ENCODE measurements at regions not wholly inside any gene's neighbourhood (a gene's known extent, or its start where the extent isn't known, plus 50 kb on each side); places are given as distances from the start of the nearest gene placed in this dataset.

- no peak for TF ChIP-seq ATF5 (CRISPR knock-in tag; IDR thresholded peaks at IDR 0.05; ENCODE audit: low read depth)
- no peak for TF ChIP-seq LBX2 (CRISPR knock-in tag; IDR thresholded peaks at IDR 0.05; ENCODE audit: borderline replicate concordance)
- no peak for TF ChIP-seq RELA (CRISPR knock-in tag; IDR thresholded peaks at IDR 0.05)
- TF ChIP-seq GLMP (CRISPR knock-in tag; IDR thresholded peaks at IDR 0.05; ENCODE audit: borderline replicate concordance): no peak
- no peak for TF ChIP-seq ETV6 (CRISPR knock-in tag; conservative IDR thresholded peaks at IDR 0.05)
- TF ChIP-seq KMT2A (CRISPR knock-in tag; IDR thresholded peaks at IDR 0.05): no peak
- TF ChIP-seq ZNF30 (CRISPR knock-in tag; IDR thresholded peaks at IDR 0.05): no peak
- no peak for TF ChIP-seq CREB1 (IDR thresholded peaks at IDR 0.05)
- no peak for TF ChIP-seq CREB1 (CRISPR knock-in tag; IDR thresholded peaks at IDR 0.05)
- TF ChIP-seq MED1 (CRISPR knock-in tag; IDR thresholded peaks at IDR 0.05): peak; percentile 66; the same call in 1 of the 2 replicates
- no peak for TF ChIP-seq SP1 (IDR thresholded peaks at IDR 0.05)
- TF ChIP-seq SP1 (CRISPR knock-in tag; IDR thresholded peaks at IDR 0.05): no peak
- no peak for TF ChIP-seq HOXA5 (CRISPR knock-in tag; IDR thresholded peaks at IDR 0.05)
- TF ChIP-seq ZBTB7A (CRISPR knock-in tag; IDR thresholded peaks at IDR 0.05): no peak
- TF ChIP-seq CBFB (CRISPR knock-in tag; IDR thresholded peaks at IDR 0.05): no peak
- no peak for TF ChIP-seq ZNF724P (CRISPR knock-in tag; IDR thresholded peaks at IDR 0.05; ENCODE audit: borderline replicate concordance)
- no peak for TF ChIP-seq GMEB2 (CRISPR knock-in tag; IDR thresholded peaks at IDR 0.05; ENCODE audit: low read depth)
- TF ChIP-seq FOXJ3 (CRISPR knock-in tag; IDR thresholded peaks at IDR 0.05; ENCODE audit: borderline replicate concordance): peak; percentile 49; the same call in 1 of the 2 replicates
- TF ChIP-seq PHF8 (CRISPR knock-in tag; IDR thresholded peaks at IDR 0.05): no peak
- no peak for TF ChIP-seq NFE2L1 (CRISPR knock-in tag; IDR thresholded peaks at IDR 0.05; ENCODE audit: borderline replicate concordance)
- no peak for TF ChIP-seq PAX8 (CRISPR knock-in tag; IDR thresholded peaks at IDR 0.05; ENCODE audit: borderline replicate concordance)
- TF ChIP-seq NFE2 (CRISPR knock-in tag; IDR thresholded peaks at IDR 0.05): no peak
- no peak for TF ChIP-seq PREB (CRISPR knock-in tag; IDR thresholded peaks at IDR 0.05)
- no peak for TF ChIP-seq BCLAF1 (IDR thresholded peaks at IDR 0.05)
- TF ChIP-seq FOXO1 (CRISPR knock-in tag; IDR thresholded peaks at IDR 0.05): peak; percentile 65
- no peak for TF ChIP-seq ZNF414 (CRISPR knock-in tag; IDR thresholded peaks at IDR 0.05)
Measured at GRCh38 chr2:215532844-215533243, 97.0 kb upstream of the FN1 start (continued).

Measured in HepG2 (cell line).